ENCODE measurements at regions not wholly inside any gene's neighbourhood (a gene's known extent, or its start where the extent isn't known, plus 50 kb on each side); places are given as distances from the start of the nearest gene placed in this dataset.

DNA sequence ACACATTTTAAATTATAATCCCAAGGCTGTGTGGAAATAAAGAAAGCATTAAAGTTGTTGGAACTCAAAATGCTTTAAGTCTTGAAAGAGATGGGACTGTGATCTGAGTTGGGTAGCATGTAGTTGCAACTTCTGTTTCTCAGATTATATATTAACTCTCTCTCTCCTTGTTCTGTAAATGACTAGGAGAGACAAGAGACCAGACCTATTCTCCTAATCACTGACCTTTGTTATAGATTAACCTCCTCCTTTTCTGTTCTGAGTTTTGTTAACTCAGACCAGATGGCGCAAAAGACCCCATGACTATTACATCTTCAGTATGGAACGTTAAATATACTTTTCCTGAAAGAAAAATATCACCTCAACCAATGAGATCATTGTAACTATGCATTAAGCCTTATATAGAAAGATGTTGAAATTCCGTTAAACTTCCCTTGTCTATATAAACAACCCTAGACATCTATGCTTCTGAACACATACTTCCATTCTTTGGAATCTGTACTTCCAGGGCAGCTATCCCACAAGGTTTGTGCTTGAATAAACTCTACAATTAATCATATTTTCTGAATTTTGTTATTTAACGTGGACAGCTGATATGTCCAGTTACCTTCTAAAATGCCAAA, 143.5 kb upstream of the TRIM24 start:
- no peaks in the 10 kb centered on the region for H4K20me1 ChIP-seq (ENCODE audit: control insufficient read depth, insufficient read depth)
- H3K79me2 ChIP-seq (ENCODE audit: control insufficient read depth, insufficient read depth, low read length): no peaks in the 10 kb centered on the region
- in situ Hi-C loops (cut with MboI) (no loop called here), intact Hi-C loops (cut with micrococcal nuclease; ENCODE audit: unreplicated experiment) (no loop called here)
- no peaks in the 10 kb centered on the region for H3K27me3 ChIP-seq (replicated peaks in 1 of 2; ENCODE audit: control insufficient read depth in 2 of 2, insufficient read depth in 2 of 2, low read length in 1 of 2)
- ATAC-seq: peak; percentile 94
- H3K4me3 ChIP-seq: no peak overlapping the region
- WGBS (ENCODE audit: insufficient coverage, insufficient replicate concordance, low lambda C conversion rate, missing lambda C conversion rate): 46% methylated on average over 4 of the region's 4 CpGs
- no peak overlapping the region for H2AFZ ChIP-seq (ENCODE audit: control insufficient read depth, low read depth, low read length)
- POLR2A ChIA-PET: no interaction called here
- peak; percentile 17 for DNase-seq (ENCODE audit: low read depth, low spot score)
- H3K27ac ChIP-seq (ENCODE audit: control insufficient read depth, insufficient read depth): no peak overlapping the region
- SMC1A ChIA-PET (ENCODE audit: uncharacterized antibody, unreplicated experiment): no interaction called here
- peak; percentile 86 for TF ChIP-seq NR2F1 (conservative IDR thresholded peaks at IDR 0.05)
- TF ChIP-seq ATF7 (IDR thresholded peaks at IDR 0.05; ENCODE audit: low read depth): 0 out of 2 replicates have a peak, but pooled peaks have one; percentile 22
- peak; percentile 52 for TF ChIP-seq MTA2 (IDR thresholded peaks at IDR 0.05; ENCODE audit: low read depth)
- TF ChIP-seq ZNF207 (IDR thresholded peaks at IDR 0.05; ENCODE audit: borderline replicate concordance): no peak
- BruUV-seq (replicated peaks): no TSS peak
- RAD21 ChIA-PET (ENCODE audit: unreplicated experiment): no interaction called here
- H3K4me2 ChIP-seq (ENCODE audit: control insufficient read depth, insufficient read depth): no peak overlapping the region
- H3K9ac ChIP-seq (ENCODE audit: control insufficient read depth, insufficient read depth, low read length): no peak overlapping the region
- CTCF ChIA-PET: interaction anchor here (1.2 kb wide), 1 partner anchor 9 kb away, joined by 4 read pairs; no protein-coding TSS in a partner anchor
- peak; percentile 18 for FAIRE-seq
- H3K4me1 ChIP-seq (ENCODE audit: control insufficient read depth, insufficient read depth, low read length): no peaks in the 10 kb centered on the region
- H3K36me3 ChIP-seq (ENCODE audit: control insufficient read depth in 2 of 2, insufficient read depth in 2 of 2, low read length in 1 of 2): no peaks in the 10 kb centered on the region
- H3K9me3 ChIP-seq (replicated peaks; ENCODE audit: control insufficient read depth, insufficient read depth, low read length): no peaks in the 10 kb centered on the region

DNA sequence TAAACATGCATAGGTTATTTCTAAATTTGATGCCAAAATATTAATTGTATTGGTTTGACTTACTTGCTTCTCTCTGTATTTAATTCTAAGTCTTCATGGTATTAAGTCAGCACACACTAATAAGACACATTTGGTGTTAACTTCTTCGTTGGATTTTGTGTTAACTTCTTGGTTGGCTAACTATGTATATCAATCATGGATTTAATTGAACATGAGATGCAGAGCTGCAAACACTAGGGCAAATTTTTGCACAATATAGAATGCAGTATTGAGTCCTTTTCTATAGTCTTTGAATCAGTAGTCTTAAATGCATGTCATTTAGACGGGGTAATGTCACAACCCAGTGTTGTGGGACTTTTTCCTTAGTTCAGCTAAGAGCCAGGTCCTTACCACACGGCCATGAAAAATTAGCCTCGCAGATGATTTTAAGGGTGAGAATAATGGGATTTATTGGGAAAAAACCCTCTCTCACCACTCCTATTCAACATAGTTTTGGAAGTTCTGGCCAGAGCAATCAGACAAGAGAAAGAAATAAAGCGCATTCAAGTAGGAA, 142.9 kb upstream of the TRIM24 start:
- FAIRE-seq (peak; percentile 18), DNase-seq (ENCODE audit: low read depth, low spot score) (no peak), ATAC-seq (no peak)
- TF ChIP-seq PAX5 (IDR thresholded peaks at IDR 0.05; ENCODE audit: borderline replicate concordance, low read depth, low read length) (no peak), RB1 (IDR thresholded peaks at IDR 0.05; ENCODE audit: borderline replicate concordance) (no peak), GATAD2B (conservative IDR thresholded peaks at IDR 0.05; ENCODE audit: low read depth) (no peak), SIX5 (IDR thresholded peaks at IDR 0.05; ENCODE audit: low read depth, low read length, severe bottlenecking) (no peak), ATF7 (IDR thresholded peaks at IDR 0.05; ENCODE audit: low read depth) (no peak), CHD4 (IDR thresholded peaks at IDR 0.05) (no peak), SRF (IDR thresholded peaks at IDR 0.05; ENCODE audit: low read depth in 2 of 2, low read length in 2 of 2) (no peak), MAX (IDR thresholded peaks at IDR 0.05; ENCODE audit: low read depth, low read length) (no peak), HDAC6 (IDR thresholded peaks at IDR 0.05; ENCODE audit: unreplicated experiment) (no peak), KDM1A (IDR thresholded peaks at IDR 0.05; ENCODE audit: borderline replicate concordance) (no peak), CEBPB (IDR thresholded peaks at IDR 0.05; ENCODE audit: borderline replicate concordance in 1 of 2, low read depth in 2 of 2, low read length in 2 of 2) (no peak), CBX3 (IDR thresholded peaks at IDR 0.05; ENCODE audit: borderline replicate concordance, low read depth) (no peak), RELA (IDR thresholded peaks at IDR 0.05; ENCODE audit: borderline replicate concordance, partially characterized antibody) (no peak)
- TF ChIP-seq, protein P1, sequence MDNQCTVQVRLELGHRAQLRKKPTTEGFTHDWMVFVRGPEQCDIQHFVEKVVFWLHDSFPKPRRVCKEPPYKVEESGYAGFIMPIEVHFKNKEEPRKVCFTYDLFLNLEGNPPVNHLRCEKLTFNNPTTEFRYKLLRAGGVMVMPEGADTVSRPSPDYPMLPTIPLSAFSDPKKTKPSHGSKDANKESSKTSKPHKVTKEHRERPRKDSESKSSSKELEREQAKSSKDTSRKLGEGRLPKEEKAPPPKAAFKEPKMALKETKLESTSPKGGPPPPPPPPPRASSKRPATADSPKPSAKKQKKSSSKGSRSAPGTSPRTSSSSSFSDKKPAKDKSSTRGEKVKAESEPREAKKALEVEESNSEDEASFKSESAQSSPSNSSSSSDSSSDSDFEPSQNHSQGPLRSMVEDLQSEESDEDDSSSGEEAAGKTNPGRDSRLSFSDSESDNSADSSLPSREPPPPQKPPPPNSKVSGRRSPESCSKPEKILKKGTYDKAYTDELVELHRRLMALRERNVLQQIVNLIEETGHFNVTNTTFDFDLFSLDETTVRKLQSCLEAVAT (IDR thresholded peaks at IDR 0.05): no peak
- H3K36me3 ChIP-seq (ENCODE audit: control insufficient read depth in 2 of 2, insufficient read depth in 2 of 2, low read length in 1 of 2): no peaks in the 10 kb centered on the region
- RAD21 ChIA-PET (ENCODE audit: unreplicated experiment): no interaction called here
- H4K20me1 ChIP-seq (ENCODE audit: control insufficient read depth, insufficient read depth): no peaks in the 10 kb centered on the region
- no peaks in the 10 kb centered on the region for H3K4me1 ChIP-seq (ENCODE audit: control insufficient read depth, insufficient read depth, low read length)
- CTCF ChIA-PET: interaction anchor here (1.2 kb wide), 1 partner anchor 10 kb away, joined by 4 read pairs; no protein-coding TSS in a partner anchor
- no peaks in the 10 kb centered on the region for H3K79me2 ChIP-seq (ENCODE audit: control insufficient read depth, insufficient read depth, low read length)
- no peak overlapping the region for H3K4me3 ChIP-seq
- in situ Hi-C loops (cut with MboI): no loop called here
- SMC1A ChIA-PET (ENCODE audit: uncharacterized antibody, unreplicated experiment): no interaction called here
- no peaks in the 10 kb centered on the region for H3K27me3 ChIP-seq (replicated peaks in 1 of 2; ENCODE audit: control insufficient read depth in 2 of 2, insufficient read depth in 2 of 2, low read length in 1 of 2)
- no TSS peak for BruUV-seq (replicated peaks)
- 59% methylated on average over 5 of the region's 5 CpGs for WGBS (ENCODE audit: insufficient coverage, insufficient replicate concordance, low lambda C conversion rate, missing lambda C conversion rate)
- H3K27ac ChIP-seq (ENCODE audit: control insufficient read depth, insufficient read depth): no peak overlapping the region
- POLR2A ChIA-PET: no interaction called here
- intact Hi-C loops (cut with micrococcal nuclease; ENCODE audit: unreplicated experiment): no loop called here
- H3K9me3 ChIP-seq (replicated peaks; ENCODE audit: control insufficient read depth, insufficient read depth, low read length): no peaks in the 10 kb centered on the region
- no peak overlapping the region for H3K9ac ChIP-seq (ENCODE audit: control insufficient read depth, insufficient read depth, low read length)
- H2AFZ ChIP-seq (ENCODE audit: control insufficient read depth, low read depth, low read length): no peak overlapping the region
- H3K4me2 ChIP-seq (ENCODE audit: control insufficient read depth, insufficient read depth): no peak overlapping the region
